ENCODE measurements at regions not wholly inside any gene's neighbourhood (a gene's known extent, or its start where the extent isn't known, plus 50 kb on each side); places are given as distances from the start of the nearest gene placed in this dataset.

- CTCF ChIA-PET = no interaction called here
These were observed 865.1 kb upstream of the CNTN5 start for GRCh38 chr11:98155696-98156095.

GRCh38 chr11:98177925-98178324, 842.8 kb upstream of the CNTN5 start:
- Mint-ChIP-seq H3K4me1 (no peaks in the 10 kb centered on the region), H3K9me3 (ENCODE audit: insufficient read depth) (no peaks in the 10 kb centered on the region), H3K4me3 (no peak overlapping the region), H3K27me3 (no peaks in the 10 kb centered on the region), H3K27ac (no peak overlapping the region)
- Histone ChIP-seq H3K4me1 (ENCODE audit: control insufficient read depth in 2 of 2, insufficient read depth in 2 of 2, low read length in 2 of 2) (no peaks in the 10 kb centered on the region), H3K27ac (ENCODE audit: low read length in 2 of 2) (no peak overlapping the region), H3K4me2 (replicated peaks; ENCODE audit: low read depth, low read length, poor library complexity, severe bottlenecking) (no peak overlapping the region), H3K27me3 (replicated peaks in 1 of 4; ENCODE audit: control extremely low read depth in 1 of 4, control insufficient read depth in 3 of 4, insufficient read depth in 4 of 4, low read length in 3 of 4) (no peaks in the 10 kb centered on the region), H3K4me3 (ENCODE audit: control extremely low read depth in 1 of 5, extremely low read depth in 1 of 5, insufficient read depth in 1 of 5, low read depth in 2 of 5, low read length in 4 of 5) (no peak overlapping the region), H4K20me1 (ENCODE audit: control insufficient read depth, insufficient read depth, low read length, poor library complexity, severe bottlenecking) (no peaks in the 10 kb centered on the region), H3K9ac (ENCODE audit: low read length) (no peak overlapping the region), H3K79me2 (ENCODE audit: control insufficient read depth, insufficient read depth, low read length) (no peaks in the 10 kb centered on the region), H2AFZ (ENCODE audit: insufficient read depth, low read depth, low read length, poor library complexity, severe bottlenecking) (no peak overlapping the region), H3K9me3 (ENCODE audit: control extremely low read depth in 1 of 3, control insufficient read depth in 2 of 3, insufficient read depth in 1 of 3, low read length in 2 of 3) (peaks cover 0 to 3% (median 0%) of the 10 kb centered on the region in 3 donors), H3K36me3 (replicated peaks in 1 of 2; ENCODE audit: control extremely low read depth in 1 of 2, control insufficient read depth in 1 of 2, extremely low read depth in 1 of 2, insufficient read depth in 2 of 2, low read length in 1 of 2) (no peaks in the 10 kb centered on the region)
- intact Hi-C loops (cut with micrococcal nuclease) = no loop called here
- WGBS (ENCODE audit: insufficient coverage) = no CpG with 5 or more reads among the region's 5 CpGs
- CTCF ChIA-PET = interaction anchor here (0.7 kb wide), 1 partner anchor 298 kb away, joined by 4 read pairs; no protein-coding TSS in a partner anchor
- no peak for DNase-seq
- POLR2A ChIA-PET = no interaction called here
- no peak for ATAC-seq (ENCODE audit: low read depth)
- TF ChIP-seq EZH2 (IDR thresholded peaks at IDR 0.05; ENCODE audit: borderline replicate concordance, insufficient read depth, low read depth, low read length, poor library complexity, severe bottlenecking) = no peak
- TF ChIP-seq CTCF (IDR thresholded peaks at IDR 0.05) = no peak

More at GRCh38 chr11:98155696-98156095, 865.1 kb upstream of the CNTN5 start:
- DNase-seq = no peak
- Histone ChIP-seq H3K9ac (ENCODE audit: low read length) (no peak overlapping the region), H3K4me1 (ENCODE audit: control insufficient read depth in 2 of 2, insufficient read depth in 2 of 2, low read length in 2 of 2) (no peaks in the 10 kb centered on the region), H3K27me3 (replicated peaks in 1 of 4; ENCODE audit: control extremely low read depth in 1 of 4, control insufficient read depth in 3 of 4, insufficient read depth in 4 of 4, low read length in 3 of 4) (no peaks in the 10 kb centered on the region), H3K4me2 (replicated peaks; ENCODE audit: low read depth, low read length, poor library complexity, severe bottlenecking) (no peak overlapping the region), H3K9me3 (ENCODE audit: control extremely low read depth in 1 of 3, control insufficient read depth in 2 of 3, insufficient read depth in 1 of 3, low read length in 2 of 3) (peaks cover 0 to 7% (median 0%) of the 10 kb centered on the region in 3 donors), H3K36me3 (replicated peaks in 1 of 2; ENCODE audit: control extremely low read depth in 1 of 2, control insufficient read depth in 1 of 2, extremely low read depth in 1 of 2, insufficient read depth in 2 of 2, low read length in 1 of 2) (no peaks in the 10 kb centered on the region), H4K20me1 (ENCODE audit: control insufficient read depth, insufficient read depth, low read length, poor library complexity, severe bottlenecking) (no peaks in the 10 kb centered on the region), H3K27ac (ENCODE audit: low read length in 2 of 2) (no peak overlapping the region), H2AFZ (ENCODE audit: insufficient read depth, low read depth, low read length, poor library complexity, severe bottlenecking) (no peak overlapping the region), H3K4me3 (ENCODE audit: control extremely low read depth in 1 of 5, extremely low read depth in 1 of 5, insufficient read depth in 1 of 5, low read depth in 2 of 5, low read length in 4 of 5) (no peak overlapping the region), H3K79me2 (ENCODE audit: control insufficient read depth, insufficient read depth, low read length) (no peaks in the 10 kb centered on the region)
- H3K4me1 Mint-ChIP-seq = no peaks in the 10 kb centered on the region
- POLR2A ChIA-PET = no interaction called here
- no peak for ATAC-seq (ENCODE audit: low read depth)
- WGBS (ENCODE audit: insufficient coverage) = 93% methylated on average over 2 of the region's 3 CpGs
- no peaks in the 10 kb centered on the region for H3K27me3 Mint-ChIP-seq
- no peak overlapping the region for H3K4me3 Mint-ChIP-seq
- intact Hi-C loops (cut with micrococcal nuclease) = no loop called here
- no peak for TF ChIP-seq EZH2 (IDR thresholded peaks at IDR 0.05; ENCODE audit: borderline replicate concordance, insufficient read depth, low read depth, low read length, poor library complexity, severe bottlenecking)
- no peak for TF ChIP-seq CTCF (IDR thresholded peaks at IDR 0.05)
- H3K27ac Mint-ChIP-seq = no peak overlapping the region
- H3K9me3 Mint-ChIP-seq (ENCODE audit: insufficient read depth) = peaks cover 9% of the 10 kb centered on the region
